B cell (primary cell): ENCODE measurements at regions not wholly inside any gene's neighbourhood (a gene's known extent, or its start where the extent isn't known, plus 50 kb on each side); places are given as distances from the start of the nearest gene placed in this dataset. TPM values are rescaled to one million over a fixed set of nuclear protein-coding genes. Genes with fewer than 3 reads are reported as not detected.

Source experiments
- ATAC-seq: fragments of 200-7000 bp; cut with Tn5 transposase; one replicate; pipeline ENCODE4 v1.10.0; 2021; ENCODE audit warnings: low read depth, mild to moderate bottlenecking, moderate number of reproducible peaks, moderate library complexity
- CTCF ChIA-PET: fragments of 350-600 bp; sonication (Branson Sonifier 250); formaldehyde crosslinking; loops from one replicate; lab custom pipeline; 2021; ENCODE audit warnings: antibody characterized with exemption, inconsistent platforms; lab: Charles Lee
- POLR2A ChIA-PET: fragments of 350-600 bp; sonication (Branson Sonifier 250); formaldehyde crosslinking; loops from one replicate; lab custom pipeline; 2021; ENCODE audit warnings: antibody characterized with exemption; lab: Charles Lee
- DNase-seq: peaks from one replicate; pipeline ENCODE4 v3.0.0; 2013
- H2AFZ ChIP-seq: 2 replicates; pipeline ENCODE4 v1.6.1; 2012; ENCODE audit warnings: mild to moderate bottlenecking, low read depth, low read length; ENCODE audit not compliant: insufficient read depth, poor library complexity, severe bottlenecking
- H3K27ac ChIP-seq, 2 donors: 1 replicate in 1 of 2; 2 replicates in 1 of 2; pipeline ENCODE4 v1.5.1; 2012 to 2013; ENCODE audit warnings: low read length in 2 of 2, mild to moderate bottlenecking in 2 of 2, moderate library complexity in 1 of 2
- H3K27me3 ChIP-seq, 4 experiments: fragments of 200-600 bp in 1 of 4; sonication (generic) in 1 of 4; replicated peaks in 1 of 4; 1 replicate in 2 of 4; 2 replicates in 2 of 4; pipeline versions ENCODE4 v1.6.1 to v1.7.0; 2013 to 2016; ENCODE audit warnings: low read length in 3 of 4, mild to moderate bottlenecking in 2 of 4, mixed read lengths in 1 of 4, moderate library complexity in 1 of 4; ENCODE audit not compliant: insufficient read depth in 4 of 4, control insufficient read depth in 3 of 4; ENCODE audit errors: control extremely low read depth in 1 of 4
- H3K36me3 ChIP-seq, 2 experiments: replicated peaks in 1 of 2; 1 replicate in 1 of 2; 2 replicates in 1 of 2; pipeline versions ENCODE4 v1.6.1 to v1.7.1; 2013; ENCODE audit warnings: low read length in 1 of 2; ENCODE audit not compliant: insufficient read depth in 2 of 2, control insufficient read depth in 1 of 2; ENCODE audit errors: control extremely low read depth in 1 of 2, extremely low read depth in 1 of 2
- H3K4me1 ChIP-seq, 2 donors: fragments of 200-600 bp in 1 of 2; sonication (generic) in 1 of 2; 1 replicate in 1 of 2; 2 replicates in 1 of 2; pipeline versions ENCODE4 v1.5.1 to v1.6.1; 2013 to 2017; ENCODE audit warnings: low read length in 2 of 2; ENCODE audit not compliant: control insufficient read depth in 2 of 2, insufficient read depth in 2 of 2
- H3K4me2 ChIP-seq: replicated peaks from 2 replicates; pipeline ENCODE3; 2012; ENCODE audit warnings: mild to moderate bottlenecking, low read depth, low read length; ENCODE audit not compliant: poor library complexity, severe bottlenecking
- H3K4me3 ChIP-seq, 5 experiments: fragments of 200-600 bp in 1 of 5; sonication (generic) in 1 of 5; 1 replicate in 3 of 5; 2 replicates in 2 of 5; pipeline versions ENCODE4 v1.5.1 to v1.7.0; 2011 to 2016; ENCODE audit warnings: low read length in 4 of 5, mild to moderate bottlenecking in 4 of 5, low read depth in 2 of 5, control low read depth in 1 of 5, moderate library complexity in 1 of 5; ENCODE audit not compliant: insufficient read depth in 1 of 5; ENCODE audit errors: control extremely low read depth in 1 of 5, extremely low read depth in 1 of 5
- H3K79me2 ChIP-seq: fragments of 200-600 bp; sonication (generic); one replicate; pipeline ENCODE4 v1.6.0; 2016; ENCODE audit warnings: low read length; ENCODE audit not compliant: control insufficient read depth, insufficient read depth
- H3K9ac ChIP-seq: fragments of 200-600 bp; sonication (generic); 2 replicates; pipeline ENCODE4 v1.6.1; 2017; ENCODE audit warnings: mild to moderate bottlenecking, low read length, moderate library complexity
- H3K9me3 ChIP-seq, 3 donors: one replicate each; pipeline versions ENCODE4 v1.6.1 to v1.7.1; 2013; ENCODE audit warnings: low read length in 2 of 3; ENCODE audit not compliant: control insufficient read depth in 2 of 3, insufficient read depth in 1 of 3; ENCODE audit errors: control extremely low read depth in 1 of 3
- H4K20me1 ChIP-seq: 2 replicates; pipeline ENCODE4 v1.6.0; 2012; ENCODE audit warnings: mild to moderate bottlenecking, low read length; ENCODE audit not compliant: insufficient read depth, control insufficient read depth, poor library complexity, severe bottlenecking
- H3K27ac Mint-ChIP-seq: one replicate; pipeline ENCODE4 v1.8.0; 2021; ENCODE audit warnings: mixed read lengths
- H3K27me3 Mint-ChIP-seq: one replicate; pipeline ENCODE4 v1.8.0; 2021; ENCODE audit warnings: mixed read lengths
- H3K4me1 Mint-ChIP-seq: one replicate; pipeline ENCODE4 v1.8.0; 2021; ENCODE audit warnings: mixed read lengths
- H3K4me3 Mint-ChIP-seq: one replicate; pipeline ENCODE4 v1.8.0; 2021; ENCODE audit warnings: mixed read lengths
- H3K9me3 Mint-ChIP-seq: one replicate; pipeline ENCODE4 v1.8.0; 2022; ENCODE audit warnings: mixed read lengths; ENCODE audit not compliant: insufficient read depth
- EZH2 ChIP-seq: IDR thresholded peaks from 2 replicates; pipeline ENCODE4 v1.6.1; 2012; ENCODE audit warnings: borderline replicate concordance, low read depth, mild to moderate bottlenecking, moderate library complexity, low read length; ENCODE audit not compliant: insufficient read depth, poor library complexity, severe bottlenecking
- WGBS: methylation state at CpG from one replicate; pipeline ENCODE4 v1.1.5; 2013; ENCODE audit warnings: missing lambda C conversion rate; ENCODE audit not compliant: insufficient coverage; 5-methylcytosine and 5-hydroxymethylcytosine counted together
- intact Hi-C: fragments of 100-400 bp; cut with micrococcal nuclease; formaldehyde crosslinking; loops from one replicate; pipeline ENCODE4 v1.10.0; 2022
- small RNA-seq: library from RNA; depleted of rRNA; stranded (forward); fragments of <200 nt; gene quantifications from one replicate; pipeline ENCODE3, GENCODE V24; 2012; ENCODE audit warnings: low replicate concordance, low read depth; ENCODE audit not compliant: insufficient read length
- TF ChIP-seq, protein P1 (sequence below): fragments of 200-600 bp; IDR thresholded peaks from one replicate; pipeline ENCODE4 v1.8.0; 2022; ENCODE audit warnings: antibody characterized with exemption, mild to moderate bottlenecking

DNA sequence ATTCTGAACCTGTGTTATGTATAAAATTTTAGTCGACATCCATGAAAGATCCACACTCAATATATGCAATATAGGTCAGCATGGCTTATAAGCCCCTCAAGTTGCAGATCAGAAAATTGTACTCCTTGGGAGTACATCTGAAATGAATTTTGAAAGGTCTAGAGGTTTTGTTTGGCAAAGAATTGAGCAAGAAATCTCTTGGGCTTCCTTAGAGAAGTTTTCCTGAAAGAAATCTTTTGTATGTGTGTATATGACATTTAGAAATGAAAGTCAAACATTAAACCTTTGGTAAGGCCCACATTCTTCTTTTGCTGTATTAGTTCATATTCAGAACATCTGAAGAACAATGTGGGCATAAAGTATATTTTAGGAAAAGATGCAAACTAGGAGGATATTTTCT is 1006.6 kb downstream of the NAALADL2 start:
- Histone ChIP-seq H3K79me2 (no peaks in the 10 kb centered on the region), H3K4me1 (no peaks in the 10 kb centered on the region), H3K36me3 (no peaks in the 10 kb centered on the region), H2AFZ (no peak overlapping the region), H4K20me1 (no peaks in the 10 kb centered on the region), H3K4me2 (no peak overlapping the region), H3K9ac (no peak overlapping the region), H3K27me3 (no peaks in the 10 kb centered on the region), H3K27ac (no peak overlapping the region), H3K9me3 (no peaks in the 10 kb centered on the region), H3K4me3 (no peak overlapping the region)
- WGBS, result no CpG with 5 or more reads among the region's 1 CpG
- ATAC-seq, result no peak
- Mint-ChIP-seq H3K4me3 (no peak overlapping the region), H3K4me1 (no peaks in the 10 kb centered on the region), H3K27ac (no peak overlapping the region), H3K27me3 (no peaks in the 10 kb centered on the region), H3K9me3 (peaks cover 4% of the 10 kb centered on the region)
- no peak for DNase-seq
- TF ChIP-seq, protein P1, sequence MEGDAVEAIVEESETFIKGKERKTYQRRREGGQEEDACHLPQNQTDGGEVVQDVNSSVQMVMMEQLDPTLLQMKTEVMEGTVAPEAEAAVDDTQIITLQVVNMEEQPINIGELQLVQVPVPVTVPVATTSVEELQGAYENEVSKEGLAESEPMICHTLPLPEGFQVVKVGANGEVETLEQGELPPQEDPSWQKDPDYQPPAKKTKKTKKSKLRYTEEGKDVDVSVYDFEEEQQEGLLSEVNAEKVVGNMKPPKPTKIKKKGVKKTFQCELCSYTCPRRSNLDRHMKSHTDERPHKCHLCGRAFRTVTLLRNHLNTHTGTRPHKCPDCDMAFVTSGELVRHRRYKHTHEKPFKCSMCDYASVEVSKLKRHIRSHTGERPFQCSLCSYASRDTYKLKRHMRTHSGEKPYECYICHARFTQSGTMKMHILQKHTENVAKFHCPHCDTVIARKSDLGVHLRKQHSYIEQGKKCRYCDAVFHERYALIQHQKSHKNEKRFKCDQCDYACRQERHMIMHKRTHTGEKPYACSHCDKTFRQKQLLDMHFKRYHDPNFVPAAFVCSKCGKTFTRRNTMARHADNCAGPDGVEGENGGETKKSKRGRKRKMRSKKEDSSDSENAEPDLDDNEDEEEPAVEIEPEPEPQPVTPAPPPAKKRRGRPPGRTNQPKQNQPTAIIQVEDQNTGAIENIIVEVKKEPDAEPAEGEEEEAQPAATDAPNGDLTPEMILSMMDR, result no peak
- TF ChIP-seq EZH2, result no peak
- intact Hi-C loops, result no loop called here
- ChIA-PET POLR2A (no interaction called here), CTCF (no interaction called here)

DNA sequence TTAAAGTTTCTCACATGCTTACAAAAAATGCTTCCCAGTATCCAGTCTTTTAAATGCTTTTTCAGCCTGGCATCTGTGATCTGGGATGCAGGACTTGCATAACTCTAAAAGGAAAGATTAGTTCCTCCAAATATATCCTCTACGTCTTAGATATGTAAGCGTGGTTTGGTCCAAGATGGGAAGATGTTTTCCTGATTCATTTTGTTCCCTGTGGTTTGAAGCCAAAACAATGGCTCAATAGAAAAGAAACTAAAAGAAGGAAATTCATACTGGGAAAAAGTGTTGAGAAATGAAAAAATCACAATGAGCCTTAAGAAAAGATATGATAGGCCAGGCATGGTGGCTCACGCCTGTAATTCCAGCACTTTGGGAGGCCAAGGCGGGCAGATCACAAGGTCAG is 1002.8 kb downstream of the NAALADL2 start:
- WGBS, result no CpG with 5 or more reads among the region's 4 CpGs

More for the DNA sequence above, 1002.8 kb downstream of the NAALADL2 start:
- no peaks in the 10 kb centered on the region for H3K4me1 ChIP-seq
- DNase-seq, result no peak
- H3K36me3 ChIP-seq, result no peaks in the 10 kb centered on the region
- no peaks in the 10 kb centered on the region for H3K27me3 Mint-ChIP-seq
- no peak overlapping the region for H3K9ac ChIP-seq
- no peak overlapping the region for H3K4me2 ChIP-seq
- H2AFZ ChIP-seq, result no peak overlapping the region
- H3K27ac ChIP-seq, result no peak overlapping the region
- no peaks in the 10 kb centered on the region for H3K4me1 Mint-ChIP-seq
- ChIA-PET CTCF (no interaction called here), POLR2A (no interaction called here)
- intact Hi-C loops, result no loop called here
- no peak overlapping the region for H3K4me3 ChIP-seq
- no peak for ATAC-seq
- no peaks in the 10 kb centered on the region for H3K79me2 ChIP-seq
- H3K9me3 Mint-ChIP-seq, result peaks cover 2% of the 10 kb centered on the region
- no peaks in the 10 kb centered on the region for H4K20me1 ChIP-seq
- peaks cover 0 to 3% (median 0%) of the 10 kb centered on the region in 3 donors for H3K9me3 ChIP-seq
- no peak for TF ChIP-seq EZH2
- TF ChIP-seq, protein P1, result no peak
- no peak overlapping the region for H3K27ac Mint-ChIP-seq
- H3K27me3 ChIP-seq, result no peaks in the 10 kb centered on the region
- H3K4me3 Mint-ChIP-seq, result no peak overlapping the region

Small RNAs in the stretch of these regions (small RNA-seq; reads per million reads assigned to genes)
- gene AC104640.2, result not detected
- gene RNA5SP147, result not detected
